Upper lobe of right lung (tissue), 1 donor: ENCODE measurements at regions not wholly inside any gene's neighbourhood (a gene's known extent, or its start where the extent isn't known, plus 50 kb on each side); places are given as distances from the start of the nearest gene placed in this dataset.
A peak's percentile ranks its signal among the peaks of the same experiment; 100 is the strongest.

Experiments
- ATAC-seq: fragments of 200-7000 bp; cut with Tn5 transposase; one replicate; pipeline ENCODE4 v1.9.1; 2020; ENCODE audit warnings: mild to moderate bottlenecking, moderate library complexity
- DNase-seq: peaks from one replicate; pipeline ENCODE4 v3.0.0-alpha.2; 2020
- H3K27ac ChIP-seq: fragments of 200-600 bp; one replicate; pipeline ENCODE4 v1.8.0; 2022
- H3K27me3 ChIP-seq: fragments of 200-600 bp; one replicate; pipeline ENCODE4 v1.8.0; 2022; ENCODE audit warnings: mild to moderate bottlenecking
- H3K36me3 ChIP-seq: fragments of 200-600 bp; one replicate; pipeline ENCODE4 v1.8.0; 2022
- H3K4me1 ChIP-seq: fragments of 200-600 bp; one replicate; pipeline ENCODE4 v1.8.0; 2022
- H3K4me3 ChIP-seq: fragments of 200-600 bp; one replicate; pipeline ENCODE4 v1.8.0; 2022; ENCODE audit warnings: mild to moderate bottlenecking
- H3K9me3 ChIP-seq: fragments of 200-600 bp; one replicate; pipeline ENCODE4 v1.8.0; 2022
- CTCF ChIP-seq: fragments of 200-600 bp; IDR thresholded peaks from one replicate; pipeline ENCODE4 v1.8.0; 2022; ENCODE audit warnings: antibody characterized with exemption
- intact Hi-C: fragments of 100-400 bp; cut with DNase I; formaldehyde crosslinking; loops from one replicate; pipeline ENCODE4 v1.11.0; 2022
- donor health status: DM: no; HTN: yes; CAD: no; lungs with severe emphysema.

DNA sequence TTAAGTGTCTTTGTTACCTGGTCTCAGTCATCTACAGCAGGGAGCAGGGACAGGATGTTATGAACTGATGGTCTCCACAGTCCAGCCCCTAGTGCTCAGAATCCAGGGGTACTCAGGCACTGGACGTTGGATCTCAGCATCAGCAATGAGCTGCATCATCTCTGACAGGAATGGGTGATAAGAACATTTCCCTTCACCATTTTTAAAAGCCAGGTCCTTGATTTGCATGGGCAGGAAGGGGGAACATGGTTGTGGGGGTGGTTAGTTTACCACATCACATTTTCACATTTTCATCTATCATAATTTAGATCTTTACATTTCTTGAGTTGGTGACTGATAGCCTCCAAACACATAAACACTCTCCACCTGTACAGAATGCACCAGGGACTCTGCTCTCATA, 427.8 kb upstream of the NPVF start:
- no peak for TF ChIP-seq CTCF
- intact Hi-C loops, result no loop called here
- no peaks in the 10 kb centered on the region for H3K9me3 ChIP-seq
- no peaks in the 10 kb centered on the region for H3K36me3 ChIP-seq
- no peaks in the 10 kb centered on the region for H3K27me3 ChIP-seq
- no peak overlapping the region for H3K27ac ChIP-seq
- no peak for DNase-seq
- H3K4me1 ChIP-seq, result no peaks in the 10 kb centered on the region
- ATAC-seq, result no peak
- no peak overlapping the region for H3K4me3 ChIP-seq

DNA sequence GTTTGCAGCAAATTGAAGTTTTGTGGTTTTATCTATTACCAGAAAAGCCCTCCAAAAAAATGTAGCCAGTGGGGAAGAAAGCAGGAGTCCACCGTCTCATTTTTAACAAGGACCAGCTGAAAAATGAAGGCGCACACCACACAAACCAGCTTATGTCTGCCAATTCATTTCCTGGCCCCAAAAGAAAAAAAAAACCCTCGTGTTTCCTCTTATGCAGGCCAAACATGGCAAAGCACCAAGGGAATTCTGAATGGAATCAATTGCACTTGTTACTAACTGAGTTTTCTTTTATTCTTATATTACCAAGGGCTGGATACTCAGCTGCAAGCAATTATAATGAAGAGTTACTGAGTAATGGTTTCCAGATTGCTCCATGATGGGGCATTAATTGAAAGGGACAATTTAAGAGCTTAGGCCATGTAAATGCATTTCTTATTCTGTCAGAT, 428.3 kb upstream of the NPVF start:
- no peaks in the 10 kb centered on the region for H3K9me3 ChIP-seq
- intact Hi-C loops, result no loop called here
- no peak overlapping the region for H3K4me3 ChIP-seq
- no peaks in the 10 kb centered on the region for H3K27me3 ChIP-seq
- no peak overlapping the region for H3K27ac ChIP-seq
- no peak for DNase-seq
- H3K4me1 ChIP-seq, result no peaks in the 10 kb centered on the region
- no peak for TF ChIP-seq CTCF
- no peaks in the 10 kb centered on the region for H3K36me3 ChIP-seq
- no peak for ATAC-seq

DNA sequence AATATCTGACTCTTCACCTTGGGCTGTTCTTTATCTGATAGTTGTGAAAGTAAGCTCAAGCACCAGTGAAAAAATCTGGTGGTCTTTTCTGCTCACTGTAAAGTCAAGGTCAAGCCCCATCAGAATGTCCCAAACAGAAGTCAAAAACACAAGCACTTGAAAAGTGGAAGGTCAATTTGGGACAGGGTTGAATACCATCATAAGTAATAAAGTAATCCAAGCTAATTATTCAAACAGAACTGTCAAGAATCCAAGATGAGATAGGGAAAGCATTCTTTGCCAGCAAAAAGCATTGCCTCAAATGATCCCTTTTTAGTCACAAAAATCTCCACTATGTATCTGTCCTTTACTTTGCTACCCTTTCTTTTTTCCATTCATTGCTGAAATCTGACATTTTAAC, 430.1 kb upstream of the NPVF start:
- ATAC-seq, result no peak
- Histone ChIP-seq H3K4me3 (no peak overlapping the region), H3K4me1 (peaks cover 2% of the 10 kb centered on the region), H3K9me3 (no peaks in the 10 kb centered on the region), H3K27ac (no peak overlapping the region), H3K36me3 (no peaks in the 10 kb centered on the region), H3K27me3 (no peaks in the 10 kb centered on the region)
- intact Hi-C loops, result no loop called here
- DNase-seq, result no peak
- TF ChIP-seq CTCF, result no peak

DNA sequence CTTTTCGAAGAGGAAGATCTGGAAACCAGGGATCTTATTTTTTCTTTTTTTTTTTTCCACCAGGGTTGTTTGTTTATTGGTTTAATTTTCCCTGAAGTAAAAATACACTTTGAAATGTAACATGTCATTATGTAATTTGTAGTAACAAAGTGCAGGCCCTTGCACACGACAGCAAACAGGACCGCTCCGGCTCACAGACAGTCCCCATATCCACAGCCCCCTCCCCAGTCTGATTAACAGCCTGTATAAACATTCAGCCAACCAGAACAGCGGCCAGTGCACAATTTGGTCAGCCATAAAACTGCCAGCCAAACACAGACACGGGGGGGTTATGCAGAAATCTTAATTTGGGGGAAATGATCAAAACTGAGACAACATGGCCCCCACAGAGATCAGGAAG, 431.6 kb upstream of the NPVF start:
- H3K36me3 ChIP-seq, result no peaks in the 10 kb centered on the region
- no peak for TF ChIP-seq CTCF
- no peaks in the 10 kb centered on the region for H3K27me3 ChIP-seq
- intact Hi-C loops, result no loop called here
- no peak for ATAC-seq
- peaks cover 5% of the 10 kb centered on the region for H3K4me1 ChIP-seq
- no peak overlapping the region for H3K4me3 ChIP-seq
- DNase-seq, result no peak
- no peaks in the 10 kb centered on the region for H3K9me3 ChIP-seq
- H3K27ac ChIP-seq, result no peak overlapping the region

GRCh38 chr7:25662841-25663800, 434.8 kb upstream of the NPVF start:
- no peaks in the 10 kb centered on the region for H3K9me3 ChIP-seq
- TF ChIP-seq CTCF, result no peak
- peaks cover 5% of the 10 kb centered on the region for H3K4me1 ChIP-seq
- H3K27ac ChIP-seq, result no peak overlapping the region
- DNase-seq (no peak), ATAC-seq (peak; percentile 15)
- H3K36me3 ChIP-seq, result no peaks in the 10 kb centered on the region
- H3K4me3 ChIP-seq, result no peak overlapping the region
- no peaks in the 10 kb centered on the region for H3K27me3 ChIP-seq
- intact Hi-C loops, result no loop called here
